ENCODE measurements at regions not wholly inside any gene's neighbourhood (a gene's known extent, or its start where the extent isn't known, plus 50 kb on each side); places are given as distances from the start of the nearest gene placed in this dataset.

- H3K4me1 Mint-ChIP-seq = no peaks in the 10 kb centered on the region
- no peak overlapping the region for H3K27ac Mint-ChIP-seq
- no peak for DNase-seq
- no peaks in the 10 kb centered on the region for H3K36me3 Mint-ChIP-seq (ENCODE audit: low read depth)
- H3K27me3 Mint-ChIP-seq = peaks cover 13% of the 10 kb centered on the region
- no peaks in the 10 kb centered on the region for H3K9me3 Mint-ChIP-seq
- ChIA-PET CTCF (no interaction called here), POLR2A (no interaction called here)
- H3K4me3 Mint-ChIP-seq = no peak overlapping the region
Observed at GRCh38 chr18:51617572-51618260, 420.2 kb upstream of the MEX3C start.

- CTCF ChIA-PET = no interaction called here
- peaks cover 21% of the 10 kb centered on the region for H3K27me3 Mint-ChIP-seq
- no peak for DNase-seq
- H3K9me3 Mint-ChIP-seq = no peaks in the 10 kb centered on the region
- POLR2A ChIA-PET = no interaction called here
- no peak overlapping the region for H3K4me3 Mint-ChIP-seq
- no peak overlapping the region for H3K27ac Mint-ChIP-seq
- no peaks in the 10 kb centered on the region for H3K4me1 Mint-ChIP-seq
- no peaks in the 10 kb centered on the region for H3K36me3 Mint-ChIP-seq (ENCODE audit: low read depth)
Observed at GRCh38 chr18:51619283-51619682, 421.8 kb upstream of the MEX3C start.

GRCh38 chr18:51621113-51621863 is 423.8 kb upstream of the MEX3C start:
- no peaks in the 10 kb centered on the region for H3K4me1 Mint-ChIP-seq
- no peak overlapping the region for H3K4me3 Mint-ChIP-seq
- H3K36me3 Mint-ChIP-seq (ENCODE audit: low read depth) = no peaks in the 10 kb centered on the region
- ChIA-PET POLR2A (no interaction called here), CTCF (interaction anchor here (0.8 kb wide), 1 partner anchor 10 kb away, joined by 3 read pairs; no protein-coding TSS in a partner anchor)
- no peak overlapping the region for H3K27ac Mint-ChIP-seq
- H3K27me3 Mint-ChIP-seq = peaks cover 21% of the 10 kb centered on the region
- H3K9me3 Mint-ChIP-seq = no peaks in the 10 kb centered on the region
- DNase-seq = peak; percentile 33

- no peak for DNase-seq
Observed at GRCh38 chr18:51621864-51622160, 424.3 kb upstream of the MEX3C start.

GRCh38 chr18:51622702-51623101 is 425.2 kb upstream of the MEX3C start:
- H3K27ac Mint-ChIP-seq = no peak overlapping the region
- no peaks in the 10 kb centered on the region for H3K36me3 Mint-ChIP-seq (ENCODE audit: low read depth)
- peaks cover 21% of the 10 kb centered on the region for H3K27me3 Mint-ChIP-seq
- no peaks in the 10 kb centered on the region for H3K9me3 Mint-ChIP-seq
- no peak for DNase-seq
- ChIA-PET CTCF (no interaction called here), POLR2A (no interaction called here)
- H3K4me1 Mint-ChIP-seq = no peaks in the 10 kb centered on the region
- no peak overlapping the region for H3K4me3 Mint-ChIP-seq

More at GRCh38 chr18:51621864-51622160, 424.3 kb upstream of the MEX3C start:
- H3K4me1 Mint-ChIP-seq = no peaks in the 10 kb centered on the region
- POLR2A ChIA-PET = no interaction called here
- no peak overlapping the region for H3K4me3 Mint-ChIP-seq
- no peaks in the 10 kb centered on the region for H3K36me3 Mint-ChIP-seq (ENCODE audit: low read depth)
- peaks cover 21% of the 10 kb centered on the region for H3K27me3 Mint-ChIP-seq
- no peak overlapping the region for H3K27ac Mint-ChIP-seq
- no peaks in the 10 kb centered on the region for H3K9me3 Mint-ChIP-seq
- CTCF ChIA-PET = interaction anchor here (0.8 kb wide), 1 partner anchor 9 kb away, joined by 3 read pairs; no protein-coding TSS in a partner anchor

- peaks cover 21% of the 10 kb centered on the region for H3K27me3 Mint-ChIP-seq
- no peak for DNase-seq
- no peaks in the 10 kb centered on the region for H3K4me1 Mint-ChIP-seq
- no peaks in the 10 kb centered on the region for H3K36me3 Mint-ChIP-seq (ENCODE audit: low read depth)
- no peak overlapping the region for H3K4me3 Mint-ChIP-seq
- CTCF ChIA-PET = no interaction called here
- H3K27ac Mint-ChIP-seq = no peak overlapping the region
- no peaks in the 10 kb centered on the region for H3K9me3 Mint-ChIP-seq
- POLR2A ChIA-PET = no interaction called here
Observed at GRCh38 chr18:51623653-51624052, 426.2 kb upstream of the MEX3C start.

GRCh38 chr18:51630706-51631105 is 433.2 kb upstream of the MEX3C start:
- no peaks in the 10 kb centered on the region for H3K27me3 Mint-ChIP-seq
- peaks cover 6% of the 10 kb centered on the region for H3K9me3 Mint-ChIP-seq
- H3K27ac Mint-ChIP-seq = no peak overlapping the region
- CTCF ChIA-PET = interaction anchor here (0.6 to 1.4 kb wide), 2 partner anchors 9 to 17 kb away, joined by 3 read pairs; no protein-coding TSS in a partner anchor
- no peak for DNase-seq
- H3K4me1 Mint-ChIP-seq = no peaks in the 10 kb centered on the region
- no peak overlapping the region for H3K4me3 Mint-ChIP-seq
- POLR2A ChIA-PET = no interaction called here
- H3K36me3 Mint-ChIP-seq (ENCODE audit: low read depth) = no peaks in the 10 kb centered on the region

GRCh38 chr18:51637881-51638280 is 440.4 kb upstream of the MEX3C start:
- Mint-ChIP-seq H3K4me1 (no peaks in the 10 kb centered on the region), H3K27me3 (no peaks in the 10 kb centered on the region), H3K36me3 (ENCODE audit: low read depth) (no peaks in the 10 kb centered on the region), H3K27ac (no peak overlapping the region), H3K9me3 (peaks cover 10% of the 10 kb centered on the region), H3K4me3 (no peak overlapping the region)
- ChIA-PET CTCF (no interaction called here), POLR2A (no interaction called here)
- no peak for DNase-seq

- Mint-ChIP-seq H3K9me3 (peaks cover 5% of the 10 kb centered on the region), H3K36me3 (ENCODE audit: low read depth) (no peaks in the 10 kb centered on the region), H3K4me1 (no peaks in the 10 kb centered on the region), H3K27me3 (no peaks in the 10 kb centered on the region), H3K4me3 (no peak overlapping the region), H3K27ac (no peak overlapping the region)
- ChIA-PET CTCF (no interaction called here), POLR2A (no interaction called here)
- DNase-seq = no peak
Observed at GRCh38 chr18:51639541-51639940, 442.1 kb upstream of the MEX3C start.

GRCh38 chr18:51643483-51643882 is 446.0 kb upstream of the MEX3C start:
- Mint-ChIP-seq H3K27me3 (no peaks in the 10 kb centered on the region), H3K27ac (no peak overlapping the region), H3K4me3 (no peak overlapping the region), H3K36me3 (ENCODE audit: low read depth) (no peaks in the 10 kb centered on the region), H3K9me3 (no peaks in the 10 kb centered on the region), H3K4me1 (no peaks in the 10 kb centered on the region)
- ChIA-PET POLR2A (no interaction called here), CTCF (no interaction called here)
- DNase-seq = no peak

- H3K27me3 Mint-ChIP-seq = no peaks in the 10 kb centered on the region
- no peaks in the 10 kb centered on the region for H3K36me3 Mint-ChIP-seq (ENCODE audit: low read depth)
- ChIA-PET CTCF (interaction anchor here (0.6 kb wide), 1 partner anchor 310 kb away, joined by 3 read pairs; no protein-coding TSS in a partner anchor), POLR2A (no interaction called here)
- no peaks in the 10 kb centered on the region for H3K9me3 Mint-ChIP-seq
- no peak overlapping the region for H3K27ac Mint-ChIP-seq
- no peak overlapping the region for H3K4me3 Mint-ChIP-seq
- no peak for DNase-seq
- H3K4me1 Mint-ChIP-seq = no peaks in the 10 kb centered on the region
Observed at GRCh38 chr18:51645607-51646006, 448.1 kb upstream of the MEX3C start.

GRCh38 chr18:51647346-51647745 is 449.9 kb upstream of the MEX3C start:
- no peak for DNase-seq
- POLR2A ChIA-PET = no interaction called here
- H3K27me3 Mint-ChIP-seq = no peaks in the 10 kb centered on the region
- CTCF ChIA-PET = no interaction called here
- H3K36me3 Mint-ChIP-seq (ENCODE audit: low read depth) = no peaks in the 10 kb centered on the region
- no peak overlapping the region for H3K27ac Mint-ChIP-seq
- H3K4me3 Mint-ChIP-seq = no peak overlapping the region
- H3K4me1 Mint-ChIP-seq = no peaks in the 10 kb centered on the region
- no peaks in the 10 kb centered on the region for H3K9me3 Mint-ChIP-seq

GRCh38 chr18:51647942-51648341 is 450.5 kb upstream of the MEX3C start:
- H3K4me3 Mint-ChIP-seq = no peak overlapping the region
- POLR2A ChIA-PET = no interaction called here
- H3K4me1 Mint-ChIP-seq = no peaks in the 10 kb centered on the region

GRCh38 chr18:51649796-51650195 is 452.3 kb upstream of the MEX3C start:
- no peak overlapping the region for H3K4me3 Mint-ChIP-seq
- no peaks in the 10 kb centered on the region for H3K4me1 Mint-ChIP-seq
- ChIA-PET CTCF (no interaction called here), POLR2A (no interaction called here)
- no peaks in the 10 kb centered on the region for H3K36me3 Mint-ChIP-seq (ENCODE audit: low read depth)
- no peak for DNase-seq
- H3K27ac Mint-ChIP-seq = no peak overlapping the region
- no peaks in the 10 kb centered on the region for H3K9me3 Mint-ChIP-seq
- no peaks in the 10 kb centered on the region for H3K27me3 Mint-ChIP-seq

More at GRCh38 chr18:51647942-51648341, 450.5 kb upstream of the MEX3C start:
- H3K36me3 Mint-ChIP-seq (ENCODE audit: low read depth) = no peaks in the 10 kb centered on the region
- H3K27me3 Mint-ChIP-seq = no peaks in the 10 kb centered on the region
- CTCF ChIA-PET = no interaction called here
- H3K9me3 Mint-ChIP-seq = no peaks in the 10 kb centered on the region
- H3K27ac Mint-ChIP-seq = no peak overlapping the region
- DNase-seq = no peak

Measured in activated CD4-positive, alpha-beta T cell treated with anti-CD3 and anti-CD28 coated beads, Interleukin-2, amount 10 ng/mL, durations not matched to agents 7 days and 5 days (primary cell).